ENCODE measurements at regions not wholly inside any gene's neighbourhood (a gene's known extent, or its start where the extent isn't known, plus 50 kb on each side); places are given as distances from the start of the nearest gene placed in this dataset.
"Not testable (repeated sequence)": the region's sequence is repeated elsewhere in the genome, so short reads cannot be mapped to it uniquely, and the experiment has no call there.

DNA sequence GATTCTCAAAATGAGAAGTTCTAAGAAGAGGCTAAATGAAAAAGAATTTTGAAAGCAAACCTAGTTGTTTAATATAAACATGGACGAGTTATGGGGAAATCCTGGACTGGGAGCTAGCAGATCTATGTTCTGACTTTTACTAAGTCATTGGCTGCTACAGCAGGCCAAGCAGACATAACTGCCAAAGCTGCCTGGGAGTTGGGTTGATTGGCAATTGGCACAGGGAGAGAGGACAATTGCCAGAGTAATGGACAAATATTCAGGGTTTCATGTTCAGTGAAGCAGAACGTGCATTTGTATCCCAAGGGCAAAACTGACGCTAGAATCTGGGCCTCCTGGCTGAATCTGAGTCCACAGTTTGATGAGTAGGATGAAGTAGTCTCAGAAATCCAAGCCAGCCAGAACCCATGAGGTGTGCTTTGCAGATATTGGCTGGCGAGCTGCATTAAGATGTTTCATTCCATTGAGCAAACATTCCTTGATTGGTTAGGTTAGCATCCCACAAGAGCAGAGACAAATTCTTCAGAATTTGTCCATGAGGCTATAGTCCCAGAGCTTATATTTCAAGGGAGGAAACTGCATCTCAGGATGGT is 5299.8 kb upstream of the TPTE start:
- not testable (repeated sequence) for TF ChIP-seq CTCF (optimal IDR thresholded peaks at IDR 0.05 in 1 of 3, IDR thresholded peaks at IDR 0.05 in 1 of 3, conservative IDR thresholded peaks at IDR 0.05 in 1 of 3; ENCODE audit: extremely low read depth in 1 of 3, insufficient read depth in 2 of 3, low read length in 3 of 3); EZH2 (IDR thresholded peaks at IDR 0.05; ENCODE audit: low read length)
